ENCODE measurements at regions not wholly inside any gene's neighbourhood (a gene's known extent, or its start where the extent isn't known, plus 50 kb on each side); places are given as distances from the start of the nearest gene placed in this dataset.

- no peak for TF ChIP-seq TCF12 (IDR thresholded peaks at IDR 0.05; ENCODE audit: low read depth)
- TF ChIP-seq USF1 (IDR thresholded peaks at IDR 0.05): no peak
- no peak for TF ChIP-seq EGR1 (IDR thresholded peaks at IDR 0.05)
- TF ChIP-seq TEAD4 (IDR thresholded peaks at IDR 0.05): no peak
- TF ChIP-seq RAD21 (IDR thresholded peaks at IDR 0.05; ENCODE audit: low read depth): no peak
- TF ChIP-seq CREB1 (IDR thresholded peaks at IDR 0.05; ENCODE audit: low read depth): no peak
- no peak for TF ChIP-seq NFIC (IDR thresholded peaks at IDR 0.05)
- no peak for TF ChIP-seq MAX (IDR thresholded peaks at IDR 0.05)
- no peak for TF ChIP-seq CEBPB (IDR thresholded peaks at IDR 0.05)
- no peak for TF ChIP-seq TAF1 (IDR thresholded peaks at IDR 0.05; ENCODE audit: low read depth)
Measured at GRCh38 chr21:25169370-25169769, 437.9 kb downstream of the MRPL39 start.

GRCh38 chr21:25161571-25161970 is 445.7 kb downstream of the MRPL39 start:
- no peak for TF ChIP-seq FOXM1 (IDR thresholded peaks at IDR 0.05; ENCODE audit: borderline replicate concordance, low read depth)
- TF ChIP-seq RAD21 (IDR thresholded peaks at IDR 0.05; ENCODE audit: low read depth): no peak
- no peak for TF ChIP-seq TAF1 (IDR thresholded peaks at IDR 0.05; ENCODE audit: low read depth)
- no peak for TF ChIP-seq YY1 (IDR thresholded peaks at IDR 0.05; ENCODE audit: low read depth)
- TF ChIP-seq NFIC (IDR thresholded peaks at IDR 0.05): no peak
- no peak for TF ChIP-seq USF1 (IDR thresholded peaks at IDR 0.05)
- no peak for TF ChIP-seq EGR1 (IDR thresholded peaks at IDR 0.05)
- TF ChIP-seq REST (IDR thresholded peaks at IDR 0.05; ENCODE audit: low read depth): no peak
- no peak for TF ChIP-seq MAX (IDR thresholded peaks at IDR 0.05)
- no peak for TF ChIP-seq TEAD4 (IDR thresholded peaks at IDR 0.05)
- TF ChIP-seq CEBPB (IDR thresholded peaks at IDR 0.05): no peak
- no peak for TF ChIP-seq TCF12 (IDR thresholded peaks at IDR 0.05; ENCODE audit: low read depth)
- TF ChIP-seq CREB1 (IDR thresholded peaks at IDR 0.05; ENCODE audit: low read depth): no peak
- TF ChIP-seq ZBTB7A (IDR thresholded peaks at IDR 0.05; ENCODE audit: low read depth): no peak
- no peak for TF ChIP-seq EP300 (IDR thresholded peaks at IDR 0.05; ENCODE audit: borderline replicate concordance)

GRCh38 chr21:25149022-25149421 is 458.3 kb downstream of the MRPL39 start:
- TF ChIP-seq MAX (IDR thresholded peaks at IDR 0.05): no peak
- TF ChIP-seq RAD21 (IDR thresholded peaks at IDR 0.05; ENCODE audit: low read depth): no peak
- TF ChIP-seq TCF12 (IDR thresholded peaks at IDR 0.05; ENCODE audit: low read depth): no peak
- no peak for TF ChIP-seq TEAD4 (IDR thresholded peaks at IDR 0.05)
- TF ChIP-seq ZBTB7A (IDR thresholded peaks at IDR 0.05; ENCODE audit: low read depth): no peak
- no peak for TF ChIP-seq TAF1 (IDR thresholded peaks at IDR 0.05; ENCODE audit: low read depth)
- TF ChIP-seq USF1 (IDR thresholded peaks at IDR 0.05): no peak

- no peak for TF ChIP-seq EGR1 (IDR thresholded peaks at IDR 0.05)
- TF ChIP-seq RAD21 (IDR thresholded peaks at IDR 0.05; ENCODE audit: low read depth): no peak
- no peak for TF ChIP-seq CREB1 (IDR thresholded peaks at IDR 0.05; ENCODE audit: low read depth)
- TF ChIP-seq MAX (IDR thresholded peaks at IDR 0.05): no peak
Measured at GRCh38 chr21:25139414-25139813, 467.9 kb downstream of the MRPL39 start.

GRCh38 chr21:25133939-25134338 is 473.3 kb downstream of the MRPL39 start:
- TF ChIP-seq ZBTB7A (IDR thresholded peaks at IDR 0.05; ENCODE audit: low read depth) (no peak), CREB1 (IDR thresholded peaks at IDR 0.05; ENCODE audit: low read depth) (no peak), USF1 (IDR thresholded peaks at IDR 0.05) (no peak)

GRCh38 chr21:25127811-25128210 is 479.5 kb downstream of the MRPL39 start:
- TF ChIP-seq NFIC (IDR thresholded peaks at IDR 0.05) (no peak), CREB1 (IDR thresholded peaks at IDR 0.05; ENCODE audit: low read depth) (no peak), REST (IDR thresholded peaks at IDR 0.05; ENCODE audit: low read depth) (no peak), ZBTB7A (IDR thresholded peaks at IDR 0.05; ENCODE audit: low read depth) (no peak), EGR1 (IDR thresholded peaks at IDR 0.05) (no peak), FOXM1 (IDR thresholded peaks at IDR 0.05; ENCODE audit: borderline replicate concordance, low read depth) (no peak), TEAD4 (IDR thresholded peaks at IDR 0.05) (no peak), TCF12 (IDR thresholded peaks at IDR 0.05; ENCODE audit: low read depth) (no peak), YY1 (IDR thresholded peaks at IDR 0.05; ENCODE audit: low read depth) (no peak), USF1 (IDR thresholded peaks at IDR 0.05) (no peak), CEBPB (IDR thresholded peaks at IDR 0.05) (no peak), TAF1 (IDR thresholded peaks at IDR 0.05; ENCODE audit: low read depth) (no peak), MAX (IDR thresholded peaks at IDR 0.05) (no peak), RAD21 (IDR thresholded peaks at IDR 0.05; ENCODE audit: low read depth) (no peak), EP300 (IDR thresholded peaks at IDR 0.05; ENCODE audit: borderline replicate concordance) (no peak)
